Tibial nerve (tissue), 3 donors: ENCODE measurements at regions not wholly inside any gene's neighbourhood (a gene's known extent, or its start where the extent isn't known, plus 50 kb on each side); places are given as distances from the start of the nearest gene placed in this dataset.

ENCODE experiments used
- POLR2A ChIP-seq, 2 donors: fragments of 450-650 bp; IDR thresholded peaks; one replicate each; pipeline ENCODE4 v1.6.1; 2017; ENCODE audit warnings: antibody characterized with exemption in 2 of 2, mild to moderate bottlenecking in 2 of 2, moderate library complexity in 2 of 2
- TF ChIP-seq, protein P1 (sequence below), 5 experiments: fragments of 200-600 bp in 3 of 5; fragments of 450-650 bp in 2 of 5; sonication (generic) in 3 of 5; IDR thresholded peaks; one replicate each; pipeline ENCODE4 v1.5.1; 2016 to 2019; ENCODE audit warnings: antibody characterized with exemption in 5 of 5, mild to moderate bottlenecking in 3 of 5, moderate library complexity in 2 of 5

DNA sequence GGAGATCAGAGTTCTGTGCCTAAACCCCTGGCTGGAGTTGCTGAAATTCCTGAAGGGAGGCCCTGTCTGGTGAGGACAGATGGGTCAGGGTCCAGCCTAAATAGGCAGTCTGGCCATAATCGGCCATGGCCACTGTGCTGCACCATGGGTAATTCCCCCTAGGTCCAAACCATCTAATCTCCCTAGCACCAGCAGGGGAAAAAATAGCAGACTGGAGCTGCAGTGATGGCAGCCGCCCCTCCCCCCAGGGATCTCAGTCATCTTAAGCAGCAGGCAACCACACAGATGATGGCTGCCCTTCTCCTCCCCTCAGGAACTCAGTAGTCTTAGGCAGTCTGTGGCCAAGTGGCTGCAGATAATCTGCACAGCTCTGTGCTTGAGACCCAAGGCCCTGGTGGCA, 68.4 kb upstream of the CD96 start:
- TF ChIP-seq POLR2A (IDR thresholded peaks at IDR 0.05): no peak
- TF ChIP-seq, protein P1, sequence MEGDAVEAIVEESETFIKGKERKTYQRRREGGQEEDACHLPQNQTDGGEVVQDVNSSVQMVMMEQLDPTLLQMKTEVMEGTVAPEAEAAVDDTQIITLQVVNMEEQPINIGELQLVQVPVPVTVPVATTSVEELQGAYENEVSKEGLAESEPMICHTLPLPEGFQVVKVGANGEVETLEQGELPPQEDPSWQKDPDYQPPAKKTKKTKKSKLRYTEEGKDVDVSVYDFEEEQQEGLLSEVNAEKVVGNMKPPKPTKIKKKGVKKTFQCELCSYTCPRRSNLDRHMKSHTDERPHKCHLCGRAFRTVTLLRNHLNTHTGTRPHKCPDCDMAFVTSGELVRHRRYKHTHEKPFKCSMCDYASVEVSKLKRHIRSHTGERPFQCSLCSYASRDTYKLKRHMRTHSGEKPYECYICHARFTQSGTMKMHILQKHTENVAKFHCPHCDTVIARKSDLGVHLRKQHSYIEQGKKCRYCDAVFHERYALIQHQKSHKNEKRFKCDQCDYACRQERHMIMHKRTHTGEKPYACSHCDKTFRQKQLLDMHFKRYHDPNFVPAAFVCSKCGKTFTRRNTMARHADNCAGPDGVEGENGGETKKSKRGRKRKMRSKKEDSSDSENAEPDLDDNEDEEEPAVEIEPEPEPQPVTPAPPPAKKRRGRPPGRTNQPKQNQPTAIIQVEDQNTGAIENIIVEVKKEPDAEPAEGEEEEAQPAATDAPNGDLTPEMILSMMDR (IDR thresholded peaks at IDR 0.05): no peak
